DOHH2 (cell line): ENCODE measurements at regions not wholly inside any gene's neighbourhood (a gene's known extent, or its start where the extent isn't known, plus 50 kb on each side); places are given as distances from the start of the nearest gene placed in this dataset.

Experiments used
- EZH2phosphoT487 ChIP-seq: fragments of 200-600 bp; sonication (generic); IDR thresholded peaks from 2 replicates; pipeline ENCODE4 v1.6.1; 2017; ENCODE audit warnings: borderline replicate concordance, mild to moderate bottlenecking, antibody characterized with exemption, low read length, moderate library complexity, mixed read lengths
- TF ChIP-seq, protein P1 (sequence below): fragments of 200-600 bp; sonication (generic); IDR thresholded peaks from one replicate; pipeline ENCODE4 v1.5.1; 2014; ENCODE audit warnings: antibody characterized with exemption, mild to moderate bottlenecking, low read depth, low read length; ENCODE audit not compliant: poor library complexity, severe bottlenecking

DNA sequence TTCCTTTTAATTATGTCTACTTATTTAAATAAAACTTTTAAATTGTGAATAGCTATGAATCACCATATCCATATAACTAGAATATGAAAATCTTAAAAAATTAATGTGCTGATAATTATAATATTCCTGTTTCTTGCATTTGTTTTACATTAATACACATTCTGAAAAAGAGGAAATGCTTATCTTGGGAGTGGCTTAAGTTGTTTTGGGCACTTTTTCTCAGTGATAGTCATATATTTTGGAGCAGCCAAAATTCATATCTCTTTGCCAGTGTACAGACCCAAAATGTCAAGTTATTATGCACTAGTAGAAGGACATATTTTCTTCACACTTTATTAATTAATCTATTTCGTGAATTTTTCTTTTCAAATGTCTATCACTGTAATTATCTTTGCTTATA lies 838.5 kb downstream of the USP25 start:
- TF ChIP-seq, protein P1, sequence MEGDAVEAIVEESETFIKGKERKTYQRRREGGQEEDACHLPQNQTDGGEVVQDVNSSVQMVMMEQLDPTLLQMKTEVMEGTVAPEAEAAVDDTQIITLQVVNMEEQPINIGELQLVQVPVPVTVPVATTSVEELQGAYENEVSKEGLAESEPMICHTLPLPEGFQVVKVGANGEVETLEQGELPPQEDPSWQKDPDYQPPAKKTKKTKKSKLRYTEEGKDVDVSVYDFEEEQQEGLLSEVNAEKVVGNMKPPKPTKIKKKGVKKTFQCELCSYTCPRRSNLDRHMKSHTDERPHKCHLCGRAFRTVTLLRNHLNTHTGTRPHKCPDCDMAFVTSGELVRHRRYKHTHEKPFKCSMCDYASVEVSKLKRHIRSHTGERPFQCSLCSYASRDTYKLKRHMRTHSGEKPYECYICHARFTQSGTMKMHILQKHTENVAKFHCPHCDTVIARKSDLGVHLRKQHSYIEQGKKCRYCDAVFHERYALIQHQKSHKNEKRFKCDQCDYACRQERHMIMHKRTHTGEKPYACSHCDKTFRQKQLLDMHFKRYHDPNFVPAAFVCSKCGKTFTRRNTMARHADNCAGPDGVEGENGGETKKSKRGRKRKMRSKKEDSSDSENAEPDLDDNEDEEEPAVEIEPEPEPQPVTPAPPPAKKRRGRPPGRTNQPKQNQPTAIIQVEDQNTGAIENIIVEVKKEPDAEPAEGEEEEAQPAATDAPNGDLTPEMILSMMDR = no peak
- no peak for TF ChIP-seq EZH2phosphoT487
